Epithelial cell of proximal tubule (primary cell): ENCODE measurements at regions not wholly inside any gene's neighbourhood (a gene's known extent, or its start where the extent isn't known, plus 50 kb on each side); places are given as distances from the start of the nearest gene placed in this dataset.
"Not testable (repeated sequence)": the region's sequence is repeated elsewhere in the genome, so short reads cannot be mapped to it uniquely, and the experiment has no call there.

Source experiments
- DNase-seq: peaks from one replicate; pipeline ENCODE4 v3.0.0-alpha.2; 2011; ENCODE audit warnings: low read depth
- H3K4me3 ChIP-seq: 2 replicates; pipeline ENCODE4 v1.5.1; 2011; ENCODE audit warnings: low read depth, mild to moderate bottlenecking, low read length
- CTCF ChIP-seq: conservative IDR thresholded peaks from 2 replicates; pipeline ENCODE4 v1.5.1; 2012; ENCODE audit warnings: low read depth, mild to moderate bottlenecking, low read length

- H3K4me3 ChIP-seq, result no peak overlapping the region
- TF ChIP-seq CTCF, result no peak
- no peak for DNase-seq
Measured at GRCh38 chr3:177694316-177694715, 497.0 kb upstream of the TBL1XR1 start.

GRCh38 chr3:177694951-177695350, 497.7 kb upstream of the TBL1XR1 start:
- TF ChIP-seq CTCF, result no peak
- no peak overlapping the region for H3K4me3 ChIP-seq
- DNase-seq, result no peak

GRCh38 chr3:177700117-177700516, 502.8 kb upstream of the TBL1XR1 start:
- DNase-seq, result no peak
- no peak for TF ChIP-seq CTCF
- no peak overlapping the region for H3K4me3 ChIP-seq

GRCh38 chr3:177703788-177704187, 506.5 kb upstream of the TBL1XR1 start:
- H3K4me3 ChIP-seq, result no peak overlapping the region
- TF ChIP-seq CTCF, result no peak
- DNase-seq, result no peak

GRCh38 chr3:177705976-177706823, 508.9 kb upstream of the TBL1XR1 start:
- no peak for DNase-seq
- no peak overlapping the region for H3K4me3 ChIP-seq
- TF ChIP-seq CTCF, result no peak

- not testable (repeated sequence) for DNase-seq, H3K4me3 ChIP-seq
Measured at GRCh38 chr3:177709470-177709869, 512.2 kb upstream of the TBL1XR1 start.

GRCh38 chr3:177710506-177710905, 513.2 kb upstream of the TBL1XR1 start:
- DNase-seq, result no peak
- TF ChIP-seq CTCF, result no peak
- no peak overlapping the region for H3K4me3 ChIP-seq
